Astrocyte of the spinal cord (primary cell): ENCODE measurements at regions not wholly inside any gene's neighbourhood (a gene's known extent, or its start where the extent isn't known, plus 50 kb on each side); places are given as distances from the start of the nearest gene placed in this dataset.

ENCODE experiments used
- DNase-seq: peaks from one replicate; pipeline ENCODE4 v3.0.0; 2011; ENCODE audit warnings: low read depth, low spot score
- H3K4me3 ChIP-seq: 2 replicates; pipeline ENCODE4 v1.5.1; 2011; ENCODE audit warnings: low read depth, mild to moderate bottlenecking, low read length, moderate library complexity
- in situ Hi-C: cut with HindIII; loops from 2 replicates; pipeline ENCODE4 v1.10.0; 2017; ENCODE audit warnings: low sequenced_read_pairs
- TF ChIP-seq, protein P1 (sequence below): IDR thresholded peaks from 2 replicates; pipeline ENCODE4 v1.5.1; 2012; ENCODE audit warnings: low read depth, mild to moderate bottlenecking, low read length, inconsistent platforms

DNA sequence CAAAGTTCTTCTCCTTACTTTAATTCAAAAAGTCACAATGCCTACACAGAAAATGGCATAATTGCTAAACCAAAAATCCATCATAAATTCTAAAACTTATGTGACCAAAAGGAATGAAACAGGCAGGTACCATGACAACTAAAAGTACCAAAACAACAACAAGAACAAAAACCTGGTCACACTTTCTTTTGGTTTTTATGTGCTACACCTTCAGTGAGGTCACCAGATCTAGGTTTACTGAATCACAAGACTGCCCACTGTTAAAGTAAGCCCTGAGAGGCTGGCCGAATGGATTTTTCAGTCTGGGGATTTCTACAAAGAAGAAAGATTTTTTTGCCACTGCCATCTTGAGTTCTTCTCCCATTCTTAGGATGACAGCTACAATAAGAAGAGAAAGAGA, 583.0 kb upstream of the PKN2 start:
- DNase-seq = no peak
- in situ Hi-C loops = no loop called here
- H3K4me3 ChIP-seq = no peak overlapping the region
- TF ChIP-seq, protein P1, sequence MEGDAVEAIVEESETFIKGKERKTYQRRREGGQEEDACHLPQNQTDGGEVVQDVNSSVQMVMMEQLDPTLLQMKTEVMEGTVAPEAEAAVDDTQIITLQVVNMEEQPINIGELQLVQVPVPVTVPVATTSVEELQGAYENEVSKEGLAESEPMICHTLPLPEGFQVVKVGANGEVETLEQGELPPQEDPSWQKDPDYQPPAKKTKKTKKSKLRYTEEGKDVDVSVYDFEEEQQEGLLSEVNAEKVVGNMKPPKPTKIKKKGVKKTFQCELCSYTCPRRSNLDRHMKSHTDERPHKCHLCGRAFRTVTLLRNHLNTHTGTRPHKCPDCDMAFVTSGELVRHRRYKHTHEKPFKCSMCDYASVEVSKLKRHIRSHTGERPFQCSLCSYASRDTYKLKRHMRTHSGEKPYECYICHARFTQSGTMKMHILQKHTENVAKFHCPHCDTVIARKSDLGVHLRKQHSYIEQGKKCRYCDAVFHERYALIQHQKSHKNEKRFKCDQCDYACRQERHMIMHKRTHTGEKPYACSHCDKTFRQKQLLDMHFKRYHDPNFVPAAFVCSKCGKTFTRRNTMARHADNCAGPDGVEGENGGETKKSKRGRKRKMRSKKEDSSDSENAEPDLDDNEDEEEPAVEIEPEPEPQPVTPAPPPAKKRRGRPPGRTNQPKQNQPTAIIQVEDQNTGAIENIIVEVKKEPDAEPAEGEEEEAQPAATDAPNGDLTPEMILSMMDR = no peak

DNA sequence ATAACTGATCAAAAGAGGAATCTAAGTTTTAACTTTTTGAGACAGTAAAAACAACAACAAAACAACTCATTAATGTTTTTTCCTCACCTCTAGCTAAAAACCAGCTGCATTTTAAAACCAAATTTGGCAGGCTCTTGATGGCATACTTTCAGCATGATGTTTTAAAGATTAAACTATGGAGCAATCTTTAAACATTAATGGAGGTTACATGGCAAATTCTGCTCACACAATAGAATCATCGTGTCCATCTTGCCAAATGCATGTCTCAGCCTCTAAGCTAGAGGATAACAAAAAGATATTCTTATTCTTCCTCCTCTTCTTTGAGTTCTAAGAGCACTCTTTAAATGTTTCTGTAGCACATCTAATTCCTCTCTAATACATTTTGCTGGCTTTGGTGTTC, 579.8 kb upstream of the PKN2 start:
- no peak for DNase-seq
- no peak overlapping the region for H3K4me3 ChIP-seq
- TF ChIP-seq, protein P1 = no peak
- in situ Hi-C loops = no loop called here

DNA sequence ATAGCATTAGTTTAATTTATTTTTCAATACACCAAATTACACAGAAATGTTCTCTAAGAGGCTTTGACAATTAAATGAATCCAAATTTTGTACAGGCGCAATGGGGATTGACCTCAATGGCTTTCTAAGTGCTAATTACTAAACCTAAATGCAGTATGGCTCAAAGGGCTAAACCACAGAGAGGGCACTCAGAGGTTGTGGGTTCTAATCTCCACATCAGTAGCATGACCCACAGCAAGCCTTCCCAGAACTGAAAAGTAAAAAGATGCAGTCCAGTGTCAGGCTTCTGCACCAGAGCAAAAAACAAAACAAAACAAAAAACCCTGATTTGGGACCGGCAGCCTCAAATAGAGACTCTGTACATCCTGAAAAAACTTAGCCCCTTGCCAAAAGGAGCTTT, 579.2 kb upstream of the PKN2 start:
- no peak for DNase-seq
- in situ Hi-C loops = no loop called here
- H3K4me3 ChIP-seq = no peak overlapping the region
- TF ChIP-seq, protein P1 = no peak

DNA sequence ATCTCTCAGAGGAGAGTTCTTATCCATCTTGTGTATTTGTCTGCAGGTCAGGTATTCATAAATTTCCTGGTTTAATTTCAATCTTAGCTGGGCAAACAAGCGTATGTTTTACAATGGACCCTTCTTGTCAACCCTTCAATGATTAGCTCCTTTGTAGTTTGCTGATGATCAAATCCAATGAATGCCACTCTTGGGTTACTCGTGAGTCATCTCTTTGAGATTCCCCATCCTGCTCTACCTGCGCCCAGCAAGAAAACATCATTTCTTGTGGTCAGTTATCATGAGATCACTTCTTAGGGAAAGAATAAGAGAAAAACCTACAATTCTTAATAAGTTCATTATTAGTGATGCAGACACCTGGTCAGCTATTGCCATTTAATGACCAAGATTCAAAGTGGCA, 572.3 kb upstream of the PKN2 start:
- DNase-seq = no peak
- TF ChIP-seq, protein P1 = no peak
- in situ Hi-C loops = no loop called here
- no peak overlapping the region for H3K4me3 ChIP-seq

DNA sequence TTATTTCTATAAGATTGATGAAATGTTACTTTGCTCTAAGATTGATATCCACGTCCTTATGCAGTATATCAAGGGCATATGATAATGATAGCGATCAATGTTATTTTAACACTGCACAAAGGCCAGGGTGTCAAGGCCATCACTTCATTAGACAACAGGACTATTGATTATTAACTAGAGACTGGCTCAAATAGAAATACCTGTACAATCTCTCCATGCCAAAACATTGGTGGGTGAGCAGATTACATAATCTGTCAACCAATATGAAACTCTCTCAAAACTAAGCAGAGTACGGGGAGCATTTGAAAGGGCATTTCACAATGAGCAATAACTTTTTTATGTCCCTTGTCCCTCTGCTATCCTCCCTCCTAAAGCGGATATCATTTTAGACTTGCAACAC, 566.5 kb upstream of the PKN2 start:
- TF ChIP-seq, protein P1 = no peak
- no peak for DNase-seq
- in situ Hi-C loops = no loop called here
- no peak overlapping the region for H3K4me3 ChIP-seq

DNA sequence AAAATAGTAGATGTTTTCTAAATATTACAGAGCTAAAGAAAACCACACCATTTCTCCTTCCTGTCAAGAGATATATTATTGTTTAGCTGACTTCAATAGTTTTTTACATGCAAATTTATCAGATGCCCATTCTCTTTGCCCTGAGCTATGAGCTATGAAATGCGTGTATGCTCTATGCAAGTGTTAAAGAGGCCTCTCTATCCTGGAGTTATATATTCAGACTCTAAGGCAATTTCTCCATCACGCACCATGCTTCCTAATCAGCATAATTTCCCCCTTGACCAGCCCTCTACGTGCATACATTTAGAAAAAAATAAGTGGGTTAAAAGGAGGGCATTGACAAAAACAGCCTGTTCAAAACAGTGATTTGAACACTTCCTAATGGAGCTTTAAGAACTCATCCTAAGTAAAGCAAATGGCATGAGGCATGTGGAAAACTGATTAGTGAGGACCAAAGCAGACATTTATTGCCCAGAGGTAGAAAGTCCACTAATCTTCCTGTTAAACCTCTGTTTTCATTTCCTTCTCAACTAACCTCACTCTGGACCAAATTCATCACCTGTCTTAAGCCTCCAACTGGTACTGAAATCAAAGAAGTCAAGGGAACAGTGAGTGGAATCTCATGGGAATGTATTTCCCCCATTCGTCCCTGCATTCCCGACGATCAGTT, 565.8 kb upstream of the PKN2 start:
- DNase-seq = no peak
- in situ Hi-C loops = no loop called here
- no peak overlapping the region for H3K4me3 ChIP-seq
- TF ChIP-seq, protein P1 = no peak
